Urothelium cell line (cell line): ENCODE measurements at regions not wholly inside any gene's neighbourhood (a gene's known extent, or its start where the extent isn't known, plus 50 kb on each side); places are given as distances from the start of the nearest gene placed in this dataset.

ENCODE experiments used
- DNase-seq: peaks from one replicate; pipeline ENCODE4 v3.0.0; 2011; ENCODE audit warnings: low spot score, mixed read lengths
- FAIRE-seq: peaks from 2 replicates; lab custom pipeline; 2011; peaks lifted over from hg19 to GRCh38; lab: Jason Lieb, UNC

DNA sequence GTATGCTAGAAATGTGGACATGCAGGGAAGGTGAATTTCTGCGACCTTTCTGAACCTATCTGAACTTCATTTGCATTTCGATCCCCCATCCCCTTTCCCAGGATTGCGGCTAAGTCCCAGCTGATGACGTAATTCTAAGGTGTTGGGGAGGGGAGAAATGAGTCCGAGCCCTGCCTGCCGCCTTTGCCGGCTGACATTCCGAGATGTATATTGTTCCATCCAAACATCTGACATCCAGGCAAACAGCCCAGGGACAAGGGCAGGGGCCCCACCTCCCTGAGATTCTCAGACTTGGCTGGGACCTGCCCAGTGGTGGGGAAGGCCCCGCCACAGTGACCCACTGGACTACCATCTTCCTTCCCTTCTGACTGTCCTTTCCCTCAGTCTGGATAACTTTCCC, 494.6 kb downstream of the ENC1 start:
- no peak for DNase-seq

DNA sequence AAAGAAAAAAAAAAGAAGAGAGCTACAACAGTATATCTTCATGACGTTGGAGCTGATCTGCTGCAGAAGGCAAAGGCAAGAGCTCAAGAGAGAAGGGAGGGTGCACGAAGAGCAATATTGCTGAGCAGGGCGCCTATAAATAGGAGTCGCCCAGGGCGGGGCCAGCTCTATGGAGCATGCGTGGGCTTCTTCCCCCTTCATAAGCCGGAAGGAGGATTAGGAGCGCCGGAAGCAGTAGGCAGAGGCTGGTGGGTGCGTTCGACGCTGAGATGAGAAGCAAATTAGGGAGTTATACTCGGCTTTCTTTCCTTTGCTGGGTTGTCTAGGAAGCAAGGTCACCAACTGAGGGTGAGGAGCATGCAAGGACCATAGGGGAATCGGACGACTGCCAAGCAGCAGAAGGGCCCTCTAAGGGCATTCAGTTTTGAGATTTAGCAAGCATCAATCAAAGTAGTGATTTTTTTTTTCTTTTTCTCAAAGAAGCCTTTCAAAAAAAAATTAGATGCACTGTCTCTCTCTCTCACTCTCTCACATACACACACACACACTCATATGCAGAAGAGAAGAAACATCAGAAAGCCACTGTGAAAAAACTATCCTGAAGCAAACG, 496.7 kb downstream of the ENC1 start:
- FAIRE-seq (no peak), DNase-seq (no peak)

More for the DNA sequence above, 494.6 kb downstream of the ENC1 start:
- FAIRE-seq = no peak

DNA sequence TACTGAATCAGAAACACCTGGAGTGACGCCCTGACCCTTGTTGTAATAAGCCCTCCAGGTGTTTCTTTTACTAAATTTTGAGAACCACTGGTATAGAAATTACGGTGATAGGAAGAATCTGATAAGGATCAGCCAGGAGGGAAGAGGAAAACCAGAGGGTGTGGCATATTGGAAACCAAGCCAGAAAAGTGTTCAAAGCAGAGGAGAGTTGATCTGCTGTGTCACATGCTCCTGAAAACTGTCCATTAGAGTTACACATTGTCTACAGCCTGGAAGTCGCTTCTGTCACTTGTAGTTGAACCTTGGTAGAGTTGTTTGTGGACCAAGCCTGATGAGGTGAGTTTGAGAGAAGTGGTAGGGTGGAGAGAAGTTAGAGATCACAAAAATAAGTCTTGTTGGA, 497.4 kb downstream of the ENC1 start:
- no peak for DNase-seq
- no peak for FAIRE-seq

DNA sequence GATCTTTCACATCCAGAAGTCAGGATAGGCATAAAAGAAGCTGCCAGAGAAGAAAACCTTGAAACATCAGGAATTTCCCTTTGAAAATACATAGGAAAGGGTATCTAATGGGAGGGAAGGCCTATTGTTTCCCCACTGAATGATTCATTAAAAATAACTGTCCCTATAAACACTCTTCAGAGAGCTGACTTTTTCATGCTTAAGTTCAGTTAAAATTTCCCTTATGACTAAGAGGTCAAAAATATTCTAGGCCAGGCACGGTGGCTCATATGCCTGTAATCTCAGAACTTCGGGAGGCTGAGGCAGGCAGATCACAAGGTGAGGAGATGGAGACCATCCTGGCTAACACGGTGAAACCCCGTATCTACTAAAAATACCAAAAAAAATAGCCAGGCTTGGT, 499.5 kb downstream of the ENC1 start:
- DNase-seq (no peak), FAIRE-seq (no peak)

DNA sequence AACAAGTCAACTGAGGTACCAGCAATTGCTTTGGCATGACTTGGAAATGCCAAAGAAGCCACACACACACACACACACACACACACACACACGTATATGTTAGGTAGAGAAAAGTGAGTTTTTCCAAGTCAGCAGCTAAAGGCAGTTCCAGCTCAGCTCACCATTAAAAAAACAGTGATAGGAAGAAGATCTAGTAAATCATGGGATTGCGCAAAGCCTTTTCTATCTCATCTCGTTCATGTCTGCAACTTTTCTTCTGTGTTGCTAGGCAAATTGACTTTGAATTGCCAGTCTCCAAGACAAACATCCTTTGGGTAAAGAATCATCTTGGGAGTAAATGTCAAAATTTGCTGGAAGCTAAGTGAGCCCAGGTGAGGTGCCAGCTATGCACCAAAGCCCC, 500.1 kb downstream of the ENC1 start:
- no peak for FAIRE-seq
- no peak for DNase-seq

DNA sequence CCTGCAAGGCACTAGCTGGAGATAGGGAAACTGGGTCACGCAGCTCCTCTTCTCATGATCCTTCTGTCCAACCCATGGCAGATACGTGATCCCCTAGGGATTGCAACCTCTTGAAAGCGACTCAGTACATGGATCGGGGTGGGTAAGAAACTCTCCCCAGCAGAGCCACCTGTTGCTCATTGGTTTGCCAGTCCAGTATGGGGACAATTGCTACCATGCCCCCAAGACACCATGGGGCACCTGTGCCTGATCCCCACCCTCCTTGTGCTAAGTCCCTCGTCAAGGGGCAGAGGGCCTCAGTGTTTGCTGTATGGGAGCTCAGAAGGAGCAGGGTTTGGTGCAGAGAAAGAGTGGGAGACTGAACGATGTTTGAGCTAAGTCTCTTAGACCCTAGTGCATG, 500.9 kb downstream of the ENC1 start:
- DNase-seq (no peak), FAIRE-seq (no peak)

DNA sequence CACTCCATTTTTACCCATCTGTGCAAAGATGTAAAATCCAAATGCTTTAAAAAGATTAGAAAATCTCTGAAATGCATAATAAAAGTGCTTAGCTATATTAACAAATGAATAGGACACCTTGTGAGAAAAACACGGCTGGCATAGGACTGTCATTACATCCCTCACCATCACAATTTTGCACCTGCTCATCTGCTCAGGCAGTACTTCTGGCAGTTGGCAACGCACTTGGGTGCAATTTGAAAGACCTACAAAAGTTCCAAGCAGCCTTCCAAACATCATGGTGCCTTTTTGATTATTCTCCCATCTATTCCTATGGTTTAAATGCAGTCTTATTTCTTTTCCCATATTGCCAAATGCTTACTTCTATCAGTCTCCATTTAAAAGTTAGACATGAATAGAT, 501.8 kb downstream of the ENC1 start:
- no peak for FAIRE-seq

DNA sequence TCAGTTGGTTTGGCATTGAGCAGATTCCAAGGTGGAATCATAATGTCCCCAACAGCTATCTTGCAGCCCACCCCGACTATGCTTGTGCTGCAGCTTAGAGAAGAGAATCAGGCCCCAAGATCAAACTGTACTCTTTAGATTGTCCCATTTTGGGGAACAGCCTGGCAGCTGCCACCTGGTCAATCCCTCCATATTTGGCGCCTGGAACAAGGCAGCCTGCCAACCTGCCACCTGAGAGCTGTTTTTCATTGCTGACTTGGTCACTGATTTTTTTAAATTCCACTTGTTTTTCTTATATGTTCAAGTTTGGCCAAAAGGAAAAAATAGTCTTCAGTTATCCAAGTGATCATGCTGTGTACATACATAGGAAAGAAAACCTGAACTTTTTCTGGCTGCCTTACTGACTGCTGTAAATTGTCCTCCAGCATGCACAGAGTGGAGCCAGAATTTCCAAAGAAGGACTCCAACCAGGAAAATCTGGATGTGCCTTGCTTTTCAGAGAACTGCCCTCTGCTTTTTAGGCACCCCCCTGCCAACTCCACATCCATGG, 504.2 kb downstream of the ENC1 start:
- DNase-seq = no peak
- FAIRE-seq = no peak

More for the DNA sequence above, 501.8 kb downstream of the ENC1 start:
- no peak for DNase-seq

DNA sequence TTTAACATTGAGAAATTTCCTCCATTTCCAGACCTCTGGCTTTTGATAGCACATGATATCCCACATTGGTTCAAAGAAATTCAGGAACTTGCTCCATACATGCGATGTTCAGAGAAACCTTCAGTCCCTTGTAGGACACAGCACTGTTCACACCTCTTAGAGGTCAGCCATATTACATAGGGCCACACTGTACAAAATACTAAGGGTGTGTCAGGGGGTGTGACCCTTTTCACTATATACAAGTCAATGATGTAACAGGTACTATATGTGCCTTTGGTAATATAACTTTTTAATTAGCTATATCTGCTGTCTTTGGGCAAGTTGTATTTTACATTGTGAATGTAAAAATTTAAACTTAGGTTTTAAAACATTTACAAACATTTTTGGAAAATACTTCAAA, 505.5 kb downstream of the ENC1 start:
- DNase-seq (no peak), FAIRE-seq (no peak)

DNA sequence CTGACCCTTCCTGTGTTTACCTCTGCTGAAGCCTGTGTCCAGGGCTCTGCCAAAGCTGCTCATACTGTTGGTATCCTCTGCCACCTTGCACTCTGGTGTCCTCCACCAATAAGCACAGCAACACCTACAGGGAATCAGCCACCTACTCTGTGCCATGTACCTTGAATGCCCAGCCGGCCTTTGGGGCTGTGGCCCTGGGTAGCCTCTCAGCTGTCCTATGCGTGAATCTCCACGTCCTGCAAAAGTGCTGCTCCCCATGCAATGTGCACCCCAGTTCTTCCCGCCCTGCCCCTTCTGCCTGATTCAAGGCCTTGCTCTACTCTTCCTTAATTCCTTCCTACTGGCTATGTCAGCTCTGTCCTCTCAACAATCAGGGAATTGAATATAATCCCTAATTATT, 506.5 kb downstream of the ARHGEF28 start:
- DNase-seq (no peak), FAIRE-seq (no peak)

DNA sequence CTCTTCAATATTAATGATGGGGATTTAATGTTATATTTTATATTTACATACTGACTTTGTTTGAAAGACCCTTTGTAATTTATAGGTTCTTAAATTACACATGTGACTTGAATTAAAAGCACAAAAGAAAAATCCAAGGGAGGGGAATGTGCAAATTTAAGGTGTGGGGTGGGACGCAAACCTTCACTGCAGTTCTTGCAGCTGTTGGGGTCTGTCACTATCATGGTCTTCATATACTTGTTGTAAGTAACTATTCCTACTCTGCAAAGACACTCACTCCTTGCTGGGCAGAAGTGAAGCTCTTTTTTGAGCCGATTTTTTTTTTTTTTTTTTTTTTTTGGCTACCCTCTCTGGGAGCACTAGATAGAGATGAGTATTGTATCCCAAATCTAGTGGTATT, 505.3 kb downstream of the ARHGEF28 start:
- DNase-seq (no peak), FAIRE-seq (no peak)

DNA sequence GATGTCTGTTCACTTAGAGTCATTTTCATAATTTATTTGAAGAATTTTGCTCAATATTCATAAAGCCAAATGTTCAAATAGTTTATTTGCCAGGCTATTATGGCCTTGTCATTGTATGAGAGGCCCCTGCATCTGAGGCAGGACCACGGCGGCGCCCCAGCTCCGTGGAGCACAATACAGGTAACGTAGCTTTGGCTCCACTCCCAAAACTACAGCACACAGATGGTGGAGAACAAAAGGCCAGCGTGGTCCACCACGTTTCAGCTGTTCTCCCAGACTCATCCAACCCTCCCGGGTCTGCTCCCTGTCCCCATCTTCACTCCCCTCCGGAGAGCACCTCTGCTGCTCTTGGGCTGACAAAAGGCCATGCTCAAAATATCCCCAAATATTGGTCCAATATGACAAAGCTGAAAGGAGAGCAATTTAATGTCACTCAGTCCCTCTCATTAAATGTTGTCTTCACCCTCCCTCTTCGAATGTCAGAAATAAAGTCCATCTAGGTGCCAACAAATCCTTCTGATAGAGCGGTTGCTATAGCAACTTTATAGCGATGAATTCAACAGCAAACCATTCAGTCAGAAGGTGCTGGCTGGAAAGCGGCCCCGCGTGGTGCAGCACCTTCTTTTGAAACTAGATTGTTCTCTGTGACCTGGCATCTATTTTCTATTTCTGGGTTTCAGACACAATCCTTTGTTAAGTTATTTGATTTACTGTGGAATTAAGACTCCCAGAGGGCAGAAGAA, 504.3 kb downstream of the ARHGEF28 start:
- FAIRE-seq = no peak
- no peak for DNase-seq

DNA sequence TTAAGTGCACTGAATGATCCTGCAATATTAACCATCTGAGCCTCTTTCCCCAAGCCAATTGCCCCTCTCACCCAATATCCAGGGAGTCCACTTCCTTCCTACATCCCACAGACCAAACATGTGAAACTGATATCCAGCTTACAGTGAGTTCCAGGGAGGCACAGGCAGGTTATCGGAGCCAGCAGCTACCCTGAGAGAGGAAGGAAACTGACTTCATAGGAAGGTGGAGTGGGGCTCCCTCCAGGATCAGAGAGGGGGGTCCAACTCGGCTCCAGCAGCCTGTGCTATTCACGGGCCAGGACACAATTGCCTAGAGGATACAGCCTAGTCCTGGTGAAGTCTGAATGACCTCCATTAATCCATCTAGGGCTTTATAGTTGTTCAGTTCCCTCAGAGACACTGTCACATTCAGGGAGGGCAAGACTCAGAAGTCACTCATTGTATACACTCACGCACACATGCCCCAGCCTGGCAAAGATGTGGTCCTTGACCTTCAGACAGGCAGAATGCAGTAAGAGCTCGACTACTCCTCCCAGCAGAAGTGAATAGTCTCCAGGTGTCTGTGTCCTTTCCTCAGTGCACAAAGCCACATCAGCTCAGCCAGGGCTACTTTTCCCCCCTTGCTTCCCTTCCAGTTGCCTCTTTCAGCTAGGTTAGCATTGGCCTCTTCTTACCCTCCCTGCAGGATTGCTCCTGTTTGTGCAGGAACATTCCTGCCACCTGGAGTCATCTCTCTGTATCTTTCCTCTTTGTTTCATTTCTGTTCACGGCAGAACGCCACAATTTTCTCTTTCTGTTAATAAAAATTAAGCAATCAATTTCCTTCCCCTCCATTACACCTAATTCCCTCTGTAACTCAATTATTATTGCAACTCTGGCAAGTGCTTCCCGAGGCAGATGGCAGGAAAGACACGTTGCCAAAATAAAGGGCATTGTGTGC, 501.7 kb downstream of the ARHGEF28 start:
- peak; percentile 55 for DNase-seq

DNA sequence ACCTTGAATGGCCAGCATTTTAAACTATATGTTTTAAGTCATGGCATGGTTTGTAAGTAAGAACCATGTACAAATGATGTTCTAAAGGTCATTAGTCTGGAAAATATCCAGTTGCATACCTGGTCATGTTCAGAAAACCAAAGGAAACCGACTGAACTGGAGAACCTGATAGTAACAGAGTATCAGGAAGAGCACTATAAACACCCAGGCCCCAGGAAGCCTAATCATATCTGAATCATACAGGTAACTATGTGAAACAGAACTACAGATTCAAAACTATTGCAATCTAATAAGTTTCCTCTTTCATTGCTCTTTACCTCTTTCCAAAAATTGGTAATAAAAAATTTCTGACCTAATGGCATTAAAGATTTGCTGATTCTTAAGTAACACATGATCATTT, 500.3 kb downstream of the ARHGEF28 start:
- no peak for FAIRE-seq
- DNase-seq = no peak

More for the DNA sequence above, 501.7 kb downstream of the ARHGEF28 start:
- no peak for FAIRE-seq

DNA sequence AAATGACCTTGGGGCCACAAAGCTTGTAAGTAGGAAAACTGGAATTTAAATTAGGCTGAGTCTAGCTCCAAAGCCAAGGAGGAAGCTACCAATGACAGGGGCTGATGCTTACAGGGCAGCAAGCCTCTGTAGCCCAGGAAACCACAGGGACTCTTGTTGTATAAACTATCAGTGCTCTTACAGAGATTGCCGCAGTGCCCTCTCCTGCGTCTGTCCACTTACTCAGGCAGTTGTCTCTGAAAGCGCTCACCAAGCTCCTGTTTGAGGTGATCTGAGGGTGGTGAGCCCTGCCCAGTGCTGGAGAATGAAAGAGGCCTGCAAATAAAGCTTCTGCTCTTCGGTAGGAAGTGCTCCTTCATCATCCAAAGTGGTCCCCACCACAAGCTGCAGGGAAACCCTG, 498.8 kb downstream of the ARHGEF28 start:
- no peak for DNase-seq
- no peak for FAIRE-seq

DNA sequence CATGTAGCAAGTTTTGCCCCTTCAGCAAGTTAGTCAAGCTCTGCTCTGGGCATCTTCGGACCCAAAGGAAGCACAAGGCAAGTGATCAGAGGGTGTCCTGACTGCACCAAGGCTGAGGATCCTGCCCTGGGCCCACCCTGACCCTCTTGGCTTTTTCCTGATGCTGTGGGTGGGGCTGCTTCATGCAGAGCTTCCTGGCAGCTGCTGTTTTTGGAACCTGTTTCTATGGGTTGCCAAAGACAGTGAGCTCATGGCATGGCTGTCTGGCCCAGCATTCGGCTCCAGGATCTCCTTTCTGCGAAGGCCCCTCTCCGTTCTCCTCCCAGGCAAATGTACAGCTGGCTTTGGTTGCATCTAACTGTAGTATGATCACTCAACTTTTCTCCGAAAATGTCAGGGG, 497.9 kb downstream of the ARHGEF28 start:
- no peak for FAIRE-seq

DNA sequence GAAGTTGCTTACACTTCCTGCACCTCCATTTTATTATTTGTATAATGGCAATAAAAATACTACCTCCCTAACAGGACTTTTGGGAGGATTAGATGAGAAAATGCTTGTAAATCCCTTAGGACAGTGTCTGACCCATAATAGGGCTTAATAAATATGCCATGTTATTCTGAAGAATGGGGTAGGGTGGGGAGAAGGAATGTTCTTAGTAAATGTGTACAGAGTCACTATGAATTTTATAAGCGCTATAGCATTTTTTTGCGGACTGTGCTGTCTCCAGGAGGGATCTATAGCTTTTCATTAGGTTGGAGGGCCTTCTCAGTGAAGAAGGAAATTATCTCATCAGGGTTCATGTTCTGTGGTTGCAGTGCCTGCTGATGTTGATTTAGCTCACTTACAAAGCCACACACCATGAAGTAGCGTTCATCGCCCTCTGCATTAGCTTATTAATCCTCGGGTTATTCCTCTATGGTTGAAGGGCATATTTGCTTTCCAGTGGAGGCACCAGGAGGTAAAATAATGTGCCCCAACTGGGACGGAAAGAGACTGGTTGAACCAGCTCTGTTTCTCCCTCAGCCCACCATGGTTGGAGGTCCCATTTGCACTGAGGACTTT, 497.1 kb downstream of the ARHGEF28 start:
- no peak for DNase-seq
- FAIRE-seq = no peak

More for the DNA sequence above, 497.9 kb downstream of the ARHGEF28 start:
- DNase-seq = no peak

DNA sequence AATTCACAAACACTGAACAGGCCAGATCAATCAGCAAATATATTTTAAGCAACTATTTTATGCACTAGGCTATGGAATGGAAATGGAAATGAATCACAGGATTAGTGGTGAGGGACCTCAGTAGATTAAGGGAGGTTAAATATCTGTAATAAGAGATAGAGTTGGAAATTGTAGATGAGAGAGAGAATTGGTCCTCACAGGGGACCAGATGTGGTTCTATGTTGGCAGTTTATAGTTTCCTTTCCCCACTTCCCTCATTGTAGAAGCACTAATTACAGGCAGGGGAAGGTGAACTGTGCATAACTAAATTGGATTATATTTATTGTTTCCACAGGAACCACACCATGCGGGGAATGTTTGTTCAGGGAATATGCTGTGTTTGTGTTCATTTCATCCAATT, 496.2 kb downstream of the ARHGEF28 start:
- FAIRE-seq (no peak), DNase-seq (no peak)

DNA sequence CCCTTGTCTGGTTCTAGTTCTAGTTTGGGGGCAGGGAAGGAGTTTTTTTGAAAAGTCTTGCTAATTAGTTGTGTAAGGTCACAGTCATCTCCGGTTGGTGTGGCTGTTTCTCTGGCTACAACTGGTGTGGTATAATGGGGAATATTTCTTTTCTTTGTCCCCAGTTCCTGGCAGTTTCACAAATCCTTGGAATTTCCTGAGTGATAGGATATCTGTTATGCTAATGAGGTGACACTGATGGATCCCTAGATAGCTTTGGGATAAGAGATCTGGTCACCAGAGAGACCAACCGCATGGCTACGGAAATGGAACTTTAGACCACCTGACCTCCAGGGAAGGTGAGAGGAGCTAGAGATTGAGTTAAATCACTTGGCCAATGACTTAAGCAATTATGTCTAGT, 494.6 kb downstream of the ARHGEF28 start:
- no peak for FAIRE-seq
- DNase-seq = no peak

DNA sequence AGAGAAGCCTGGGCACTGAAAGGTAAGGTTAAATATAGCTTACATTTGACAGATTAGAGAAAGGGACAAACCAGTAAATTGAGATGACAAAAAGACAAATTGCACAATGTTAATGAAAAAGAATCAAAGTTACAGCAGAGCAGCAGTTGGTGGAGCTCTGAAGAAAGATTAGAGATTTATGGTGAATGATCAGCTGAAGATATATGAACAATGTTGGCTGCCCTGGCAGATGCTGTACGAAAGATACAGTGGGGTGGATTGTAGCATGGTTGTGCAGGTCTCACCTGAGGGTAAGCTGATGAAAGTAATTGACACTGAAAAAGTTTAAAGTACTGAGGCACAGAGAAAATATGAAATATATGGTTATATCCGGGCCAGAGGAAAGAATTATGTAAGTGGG, 492.1 kb downstream of the ARHGEF28 start:
- FAIRE-seq (no peak), DNase-seq (no peak)

DNA sequence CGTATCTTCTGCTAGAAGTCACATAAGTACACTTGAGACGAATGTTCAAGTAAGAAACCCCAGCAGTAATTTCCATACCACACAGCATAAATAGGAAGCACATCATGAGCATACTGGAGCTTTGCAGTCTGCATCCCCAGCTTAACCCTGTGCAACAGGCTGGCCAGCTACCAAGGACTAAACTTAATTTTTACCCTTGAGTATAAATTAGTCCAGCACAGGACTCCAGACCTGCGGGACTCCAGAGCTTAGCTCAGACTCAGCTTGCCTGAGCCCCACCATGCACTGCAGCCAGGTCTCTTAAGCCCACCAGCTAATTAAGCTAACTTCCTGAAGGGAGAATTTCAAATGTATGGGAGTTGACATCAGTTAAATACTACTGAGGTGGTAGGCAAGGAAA, 491.0 kb downstream of the ARHGEF28 start:
- FAIRE-seq (no peak), DNase-seq (no peak)
